ENCODE measurements at regions not wholly inside any gene's neighbourhood (a gene's known extent, or its start where the extent isn't known, plus 50 kb on each side); places are given as distances from the start of the nearest gene placed in this dataset.

DNA sequence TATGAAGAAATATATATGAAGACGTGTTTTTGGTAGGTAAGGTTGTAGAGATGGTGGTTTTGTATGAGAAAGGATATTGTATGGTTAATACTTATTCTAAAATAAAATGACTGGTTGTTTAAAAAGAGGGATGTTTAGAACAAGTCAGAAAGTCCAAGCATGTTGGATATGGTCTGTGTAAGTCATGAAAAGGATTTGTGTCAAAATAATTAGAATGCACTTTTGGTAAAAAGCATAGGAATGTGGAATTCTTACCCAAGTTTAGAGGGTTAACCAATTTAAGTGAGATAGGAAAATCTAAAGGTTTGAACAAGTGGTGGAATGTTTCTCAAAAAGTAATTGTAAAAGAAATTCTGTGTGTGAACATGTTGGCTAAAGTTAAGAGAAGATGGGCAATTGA is 1556.5 kb upstream of the C9orf72 start:
- H3K79me2 ChIP-seq (ENCODE audit: control insufficient read depth, insufficient read depth, low read length) = no peaks in the 10 kb centered on the region
- no peak for FAIRE-seq
- peaks cover 2% of the 10 kb centered on the region for H3K9me3 ChIP-seq (ENCODE audit: control insufficient read depth, low read depth, low read length)
- no peaks in the 10 kb centered on the region for H3K9me1 ChIP-seq (ENCODE audit: control insufficient read depth, extremely low read depth, insufficient read depth, low read length)
- no peak overlapping the region for H3K27ac ChIP-seq (ENCODE audit: control insufficient read depth, insufficient read depth, low read length)
- no peak overlapping the region for H2AFZ ChIP-seq (ENCODE audit: control insufficient read depth, low read length)
- no peak overlapping the region for H3K4me3 ChIP-seq (ENCODE audit: control insufficient read depth in 2 of 3, extremely low read depth in 1 of 3, insufficient read depth in 2 of 3, low read depth in 1 of 3, low read length in 3 of 3)
- H3K27me3 ChIP-seq (ENCODE audit: control insufficient read depth, extremely low read depth, insufficient read depth, low read length) = no peaks in the 10 kb centered on the region
- dilution Hi-C loops (cut with MboI; ENCODE audit: extremely low pct_ligation_motif_present, low sequenced_read_pairs) = no loop called here
- no peaks in the 10 kb centered on the region for H3K36me3 ChIP-seq (ENCODE audit: control insufficient read depth in 2 of 2, extremely low read depth in 1 of 2, insufficient read depth in 2 of 2, low read length in 2 of 2)
- no peak overlapping the region for H3K9ac ChIP-seq (ENCODE audit: control insufficient read depth, extremely low read depth, insufficient read depth, low read length)
- TF ChIP-seq, protein P1, sequence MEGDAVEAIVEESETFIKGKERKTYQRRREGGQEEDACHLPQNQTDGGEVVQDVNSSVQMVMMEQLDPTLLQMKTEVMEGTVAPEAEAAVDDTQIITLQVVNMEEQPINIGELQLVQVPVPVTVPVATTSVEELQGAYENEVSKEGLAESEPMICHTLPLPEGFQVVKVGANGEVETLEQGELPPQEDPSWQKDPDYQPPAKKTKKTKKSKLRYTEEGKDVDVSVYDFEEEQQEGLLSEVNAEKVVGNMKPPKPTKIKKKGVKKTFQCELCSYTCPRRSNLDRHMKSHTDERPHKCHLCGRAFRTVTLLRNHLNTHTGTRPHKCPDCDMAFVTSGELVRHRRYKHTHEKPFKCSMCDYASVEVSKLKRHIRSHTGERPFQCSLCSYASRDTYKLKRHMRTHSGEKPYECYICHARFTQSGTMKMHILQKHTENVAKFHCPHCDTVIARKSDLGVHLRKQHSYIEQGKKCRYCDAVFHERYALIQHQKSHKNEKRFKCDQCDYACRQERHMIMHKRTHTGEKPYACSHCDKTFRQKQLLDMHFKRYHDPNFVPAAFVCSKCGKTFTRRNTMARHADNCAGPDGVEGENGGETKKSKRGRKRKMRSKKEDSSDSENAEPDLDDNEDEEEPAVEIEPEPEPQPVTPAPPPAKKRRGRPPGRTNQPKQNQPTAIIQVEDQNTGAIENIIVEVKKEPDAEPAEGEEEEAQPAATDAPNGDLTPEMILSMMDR (optimal IDR thresholded peaks at IDR 0.05 in 1 of 3, IDR thresholded peaks at IDR 0.05 in 1 of 3, conservative IDR thresholded peaks at IDR 0.05 in 1 of 3; ENCODE audit: extremely low read depth in 1 of 3, insufficient read depth in 2 of 3, low read length in 3 of 3) = no peak
- no peak for TF ChIP-seq EZH2 (IDR thresholded peaks at IDR 0.05; ENCODE audit: low read length)
- no peak overlapping the region for H3K4me2 ChIP-seq (ENCODE audit: control insufficient read depth, extremely low read depth, insufficient read depth, low read depth, low read length)
- H4K20me1 ChIP-seq (ENCODE audit: control insufficient read depth, extremely low read depth, insufficient read depth, low read length) = no peaks in the 10 kb centered on the region
- no peak for DNase-seq (ENCODE audit: low read depth, low spot score)
- no peaks in the 10 kb centered on the region for H3K4me1 ChIP-seq (ENCODE audit: control insufficient read depth, extremely low read depth, insufficient read depth, low read length)

DNA sequence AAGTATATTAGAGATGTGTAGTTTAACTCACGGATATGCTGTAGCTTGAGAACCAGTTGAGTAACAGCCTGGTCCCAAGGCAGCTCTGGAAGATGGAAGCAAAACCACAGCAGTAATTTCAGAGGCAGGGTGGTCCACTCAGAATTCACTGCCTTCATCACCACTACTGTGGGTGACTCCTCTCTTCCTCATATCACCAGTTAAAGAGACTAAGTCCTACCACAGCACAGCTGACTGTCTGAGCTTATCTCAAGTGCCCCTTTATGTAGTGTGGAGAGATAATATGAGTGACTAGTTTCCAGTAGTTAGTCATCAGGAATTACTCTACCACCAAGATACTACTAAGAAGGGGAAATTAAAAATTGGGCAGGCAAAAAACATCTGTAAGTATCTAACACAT is 1571.2 kb upstream of the C9orf72 start:
- H3K9me3 ChIP-seq (ENCODE audit: control insufficient read depth, low read depth, low read length) = no peaks in the 10 kb centered on the region
- H2AFZ ChIP-seq (ENCODE audit: control insufficient read depth, low read length) = no peak overlapping the region
- H3K4me1 ChIP-seq (ENCODE audit: control insufficient read depth, extremely low read depth, insufficient read depth, low read length) = no peaks in the 10 kb centered on the region
- FAIRE-seq (no peak), DNase-seq (ENCODE audit: low read depth, low spot score) (no peak)
- no peak overlapping the region for H3K27ac ChIP-seq (ENCODE audit: control insufficient read depth, insufficient read depth, low read length)
- no peaks in the 10 kb centered on the region for H4K20me1 ChIP-seq (ENCODE audit: control insufficient read depth, extremely low read depth, insufficient read depth, low read length)
- H3K9me1 ChIP-seq (ENCODE audit: control insufficient read depth, extremely low read depth, insufficient read depth, low read length) = no peaks in the 10 kb centered on the region
- no peak overlapping the region for H3K9ac ChIP-seq (ENCODE audit: control insufficient read depth, extremely low read depth, insufficient read depth, low read length)
- dilution Hi-C loops (cut with MboI; ENCODE audit: extremely low pct_ligation_motif_present, low sequenced_read_pairs) = no loop called here
- TF ChIP-seq, protein P1 (optimal IDR thresholded peaks at IDR 0.05 in 1 of 3, IDR thresholded peaks at IDR 0.05 in 1 of 3, conservative IDR thresholded peaks at IDR 0.05 in 1 of 3; ENCODE audit: extremely low read depth in 1 of 3, insufficient read depth in 2 of 3, low read length in 3 of 3) = no peak
- TF ChIP-seq EZH2 (IDR thresholded peaks at IDR 0.05; ENCODE audit: low read length) = no peak
- no peaks in the 10 kb centered on the region for H3K27me3 ChIP-seq (ENCODE audit: control insufficient read depth, extremely low read depth, insufficient read depth, low read length)
- H3K79me2 ChIP-seq (ENCODE audit: control insufficient read depth, insufficient read depth, low read length) = no peaks in the 10 kb centered on the region
- H3K4me2 ChIP-seq (ENCODE audit: control insufficient read depth, extremely low read depth, insufficient read depth, low read depth, low read length) = no peak overlapping the region
- no peak overlapping the region for H3K4me3 ChIP-seq (ENCODE audit: control insufficient read depth in 2 of 3, extremely low read depth in 1 of 3, insufficient read depth in 2 of 3, low read depth in 1 of 3, low read length in 3 of 3)
- H3K36me3 ChIP-seq (ENCODE audit: control insufficient read depth in 2 of 2, extremely low read depth in 1 of 2, insufficient read depth in 2 of 2, low read length in 2 of 2) = no peaks in the 10 kb centered on the region

Data from keratinocyte (primary cell).